ENCODE measurements at regions not wholly inside any gene's neighbourhood (a gene's known extent, or its start where the extent isn't known, plus 50 kb on each side); places are given as distances from the start of the nearest gene placed in this dataset.

GRCh38 chr5:162323466-162323865 lies 255.9 kb downstream of the GABRG2 start:
- TF ChIP-seq RCOR1 (IDR thresholded peaks at IDR 0.05; ENCODE audit: low read length) (no peak), CTCF (IDR thresholded peaks at IDR 0.05) (no peak), NFIC (IDR thresholded peaks at IDR 0.05; ENCODE audit: borderline replicate concordance) (no peak), NRF1 (IDR thresholded peaks at IDR 0.05; ENCODE audit: low read depth, low read length) (no peak), MAX (IDR thresholded peaks at IDR 0.05; ENCODE audit: low read depth) (no peak), EP300 (IDR thresholded peaks at IDR 0.05; ENCODE audit: borderline replicate concordance in 1 of 2, low read depth in 1 of 2, low read length in 1 of 2) (0 out of 4 replicates have a peak, but pooled peaks of 1 of the 2 experiments have one; percentile 24), SIN3A (IDR thresholded peaks at IDR 0.05; ENCODE audit: borderline replicate concordance, low read depth, low read length) (no peak), CHD2 (IDR thresholded peaks at IDR 0.05; ENCODE audit: low read length, partially characterized antibody) (no peak)

Data from SK-N-SH (cell line).